Putamen (tissue), 1 donor: ENCODE measurements at regions not wholly inside any gene's neighbourhood (a gene's known extent, or its start where the extent isn't known, plus 50 kb on each side); places are given as distances from the start of the nearest gene placed in this dataset.

Experiments
- DNase-seq: peaks from one replicate; pipeline ENCODE4 v3.0.0-alpha.2; 2016; ENCODE audit warnings: low spot score

DNA sequence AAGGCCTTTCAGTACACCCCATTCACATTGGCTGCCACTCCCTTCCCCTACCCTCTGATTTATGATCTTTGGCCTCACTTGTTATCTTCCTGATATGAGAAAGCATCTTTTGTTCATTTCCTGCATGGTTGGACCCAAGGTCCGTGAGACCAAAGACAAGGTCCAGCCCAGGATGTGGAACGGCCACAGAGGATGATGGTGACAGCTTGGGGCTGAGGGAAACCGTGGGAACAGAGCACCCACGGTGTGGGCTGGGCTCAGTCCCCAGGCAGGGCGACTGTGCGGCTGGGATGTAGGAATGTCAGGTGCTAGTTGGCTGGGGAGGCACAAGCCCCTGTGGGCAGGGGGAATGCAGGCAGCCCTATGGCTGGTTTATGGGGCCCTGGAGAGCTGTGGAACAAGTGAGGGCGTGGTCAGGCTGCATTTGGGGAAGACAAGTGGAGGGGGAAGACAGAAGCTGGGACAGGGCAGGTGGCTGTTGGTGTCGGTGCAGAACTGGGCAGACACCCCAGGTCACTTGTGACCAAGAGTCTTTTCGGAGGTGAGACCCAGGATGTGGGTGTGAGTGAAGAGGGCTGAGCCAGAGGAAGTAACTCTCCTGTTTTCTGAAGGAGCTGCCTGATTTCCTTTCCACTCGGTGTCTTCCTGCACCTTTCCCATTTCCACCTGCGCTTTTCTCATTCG lies 51.7 kb upstream of the IGFBP3 start:
- no peak for DNase-seq

- no peak for DNase-seq
Measured at GRCh38 chr7:45971661-45972175, 50.6 kb upstream of the IGFBP3 start.

- DNase-seq, result no peak
Measured at GRCh38 chr7:45971171-45971570, 50.1 kb upstream of the IGFBP3 start.
